Colonic mucosa (tissue), 4 donors: ENCODE measurements at regions not wholly inside any gene's neighbourhood (a gene's known extent, or its start where the extent isn't known, plus 50 kb on each side); places are given as distances from the start of the nearest gene placed in this dataset.

Source experiments
- DNase-seq: peaks from one replicate; pipeline ENCODE4 v3.0.0-alpha.2; 2020
- H3K27ac ChIP-seq: fragments of 200-600 bp; one replicate; pipeline ENCODE4 v1.8.0; 2021
- H3K27me3 ChIP-seq: fragments of 200-600 bp; one replicate; pipeline ENCODE4 v1.8.0; 2021
- H3K36me3 ChIP-seq: fragments of 200-600 bp; one replicate; pipeline ENCODE4 v1.8.0; 2021
- H3K4me1 ChIP-seq: fragments of 200-600 bp; one replicate; pipeline ENCODE4 v1.8.0; 2021; ENCODE audit warnings: mild to moderate bottlenecking
- H3K4me3 ChIP-seq: fragments of 200-600 bp; one replicate; pipeline ENCODE4 v1.8.0; 2021
- H3K9ac ChIP-seq, 2 donors: one replicate each; pipeline ENCODE4 v1.7.0; 2013; ENCODE audit warnings: control low read depth in 2 of 2, low read depth in 2 of 2, low read length in 2 of 2
- H3K9me3 ChIP-seq: fragments of 200-600 bp; one replicate; pipeline ENCODE4 v1.8.0; 2021
- intact Hi-C: fragments of 100-400 bp; cut with DNase I; formaldehyde crosslinking; loops from one replicate; pipeline ENCODE4 v1.14.1; 2022
- TF ChIP-seq, protein P1 (sequence below): fragments of 200-600 bp; IDR thresholded peaks from one replicate; pipeline ENCODE4 v1.8.0; 2022; ENCODE audit warnings: antibody characterized with exemption, mild to moderate bottlenecking
- donor health status: healthy.
- donor health status: DM: no; HTN: no; CAD: no.
- donor health status: DM: no; HTN: no; CAD: no.

- Histone ChIP-seq H3K27me3 (no peaks in the 10 kb centered on the region), H3K4me3 (no peak overlapping the region), H3K4me1 (no peaks in the 10 kb centered on the region), H3K9ac (no peak overlapping the region), H3K27ac (no peak overlapping the region), H3K36me3 (no peaks in the 10 kb centered on the region), H3K9me3 (no peaks in the 10 kb centered on the region)
- TF ChIP-seq, protein P1, sequence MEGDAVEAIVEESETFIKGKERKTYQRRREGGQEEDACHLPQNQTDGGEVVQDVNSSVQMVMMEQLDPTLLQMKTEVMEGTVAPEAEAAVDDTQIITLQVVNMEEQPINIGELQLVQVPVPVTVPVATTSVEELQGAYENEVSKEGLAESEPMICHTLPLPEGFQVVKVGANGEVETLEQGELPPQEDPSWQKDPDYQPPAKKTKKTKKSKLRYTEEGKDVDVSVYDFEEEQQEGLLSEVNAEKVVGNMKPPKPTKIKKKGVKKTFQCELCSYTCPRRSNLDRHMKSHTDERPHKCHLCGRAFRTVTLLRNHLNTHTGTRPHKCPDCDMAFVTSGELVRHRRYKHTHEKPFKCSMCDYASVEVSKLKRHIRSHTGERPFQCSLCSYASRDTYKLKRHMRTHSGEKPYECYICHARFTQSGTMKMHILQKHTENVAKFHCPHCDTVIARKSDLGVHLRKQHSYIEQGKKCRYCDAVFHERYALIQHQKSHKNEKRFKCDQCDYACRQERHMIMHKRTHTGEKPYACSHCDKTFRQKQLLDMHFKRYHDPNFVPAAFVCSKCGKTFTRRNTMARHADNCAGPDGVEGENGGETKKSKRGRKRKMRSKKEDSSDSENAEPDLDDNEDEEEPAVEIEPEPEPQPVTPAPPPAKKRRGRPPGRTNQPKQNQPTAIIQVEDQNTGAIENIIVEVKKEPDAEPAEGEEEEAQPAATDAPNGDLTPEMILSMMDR, result no peak
- intact Hi-C loops, result no loop called here
- no peak for DNase-seq
These were observed 867.9 kb upstream of the POU3F3 start for GRCh38 chr2:103986001-103986400.

GRCh38 chr2:103991591-103991990 lies 862.3 kb upstream of the POU3F3 start:
- Histone ChIP-seq H3K4me3 (no peak overlapping the region), H3K4me1 (no peaks in the 10 kb centered on the region), H3K27ac (no peak overlapping the region), H3K36me3 (no peaks in the 10 kb centered on the region), H3K27me3 (no peaks in the 10 kb centered on the region), H3K9me3 (no peaks in the 10 kb centered on the region), H3K9ac (no peak overlapping the region)
- no peak for DNase-seq
- intact Hi-C loops, result no loop called here
- TF ChIP-seq, protein P1, result no peak

- TF ChIP-seq, protein P1, result no peak
- Histone ChIP-seq H3K4me3 (no peak overlapping the region), H3K36me3 (no peaks in the 10 kb centered on the region), H3K27ac (no peak overlapping the region), H3K9ac (no peak overlapping the region), H3K9me3 (no peaks in the 10 kb centered on the region), H3K27me3 (no peaks in the 10 kb centered on the region), H3K4me1 (no peaks in the 10 kb centered on the region)
- DNase-seq, result no peak
- intact Hi-C loops, result no loop called here
These were observed 849.1 kb upstream of the POU3F3 start for GRCh38 chr2:104004821-104005220.

DNA sequence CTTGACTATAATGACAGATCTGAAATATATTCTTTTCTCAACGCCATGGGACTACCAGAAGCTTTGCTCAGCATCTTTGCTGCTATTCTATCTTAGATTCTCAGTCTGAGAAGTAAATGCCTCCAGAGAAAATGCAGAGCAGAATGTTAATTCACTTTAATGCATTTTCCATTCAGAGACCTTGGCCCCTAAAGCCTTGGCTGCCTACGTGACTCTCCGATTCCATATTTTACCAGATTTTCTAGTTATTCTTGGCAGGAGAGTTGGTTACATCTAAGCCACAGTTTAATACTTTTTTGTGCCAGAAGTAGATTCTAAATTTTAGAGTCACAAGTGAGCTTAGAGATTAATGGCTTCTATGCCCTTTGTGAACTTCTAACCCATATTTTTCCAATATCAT lies 837.1 kb upstream of the POU3F3 start:
- intact Hi-C loops, result no loop called here
- TF ChIP-seq, protein P1, result no peak
- H3K36me3 ChIP-seq, result no peaks in the 10 kb centered on the region
- H3K4me3 ChIP-seq, result no peak overlapping the region
- no peaks in the 10 kb centered on the region for H3K4me1 ChIP-seq
- H3K27me3 ChIP-seq, result no peaks in the 10 kb centered on the region
- H3K9me3 ChIP-seq, result no peaks in the 10 kb centered on the region
- no peak for DNase-seq
- no peak overlapping the region for H3K9ac ChIP-seq
- no peak overlapping the region for H3K27ac ChIP-seq

GRCh38 chr2:104023306-104023705 lies 830.6 kb upstream of the POU3F3 start:
- TF ChIP-seq, protein P1, result no peak
- Histone ChIP-seq H3K4me1 (no peaks in the 10 kb centered on the region), H3K27me3 (no peaks in the 10 kb centered on the region), H3K36me3 (no peaks in the 10 kb centered on the region), H3K9ac (no peak overlapping the region), H3K4me3 (no peak overlapping the region), H3K27ac (no peak overlapping the region), H3K9me3 (no peaks in the 10 kb centered on the region)
- no peak for DNase-seq
- intact Hi-C loops, result no loop called here

DNA sequence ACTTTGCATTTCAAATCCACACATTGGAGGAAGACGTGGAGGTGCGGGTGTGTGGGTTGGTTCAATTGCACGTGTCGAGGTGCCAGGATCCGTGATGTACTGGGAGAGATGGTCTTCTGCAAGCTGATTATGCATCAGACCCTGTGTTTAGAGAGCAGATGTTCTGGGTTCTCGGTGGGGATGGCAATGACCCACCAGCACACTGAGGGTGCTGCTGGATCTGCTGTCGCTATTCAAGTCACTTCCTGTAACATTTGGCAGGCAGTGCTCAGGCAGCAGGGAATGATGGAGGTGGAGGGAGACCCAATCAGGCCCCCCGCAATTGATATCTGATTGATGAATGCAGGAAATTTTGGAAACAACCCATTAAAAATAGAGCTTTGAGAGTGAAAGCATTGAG lies 830.1 kb upstream of the POU3F3 start:
- H3K4me3 ChIP-seq, result no peak overlapping the region
- no peaks in the 10 kb centered on the region for H3K36me3 ChIP-seq
- H3K4me1 ChIP-seq, result no peaks in the 10 kb centered on the region
- no peak overlapping the region for H3K27ac ChIP-seq
- intact Hi-C loops, result no loop called here
- no peak overlapping the region for H3K9ac ChIP-seq
- H3K27me3 ChIP-seq, result no peaks in the 10 kb centered on the region
- no peaks in the 10 kb centered on the region for H3K9me3 ChIP-seq
- TF ChIP-seq, protein P1, result no peak
- DNase-seq, result no peak
